K562 (cell line): ENCODE measurements at regions not wholly inside any gene's neighbourhood (a gene's known extent, or its start where the extent isn't known, plus 50 kb on each side); places are given as distances from the start of the nearest gene placed in this dataset.

Experiments used
- ATAC-seq: fragments of 200-7000 bp; cut with Tn5 transposase; 3 replicates; pipeline ENCODE4 v1.9.1; 2020; ENCODE audit warnings: moderate library complexity
- BruUV-seq: library from RNA; stranded (reverse); fragments of 400-500 nt; replicated peaks from 2 replicates; lab custom pipeline; 2021; lab: Mats Ljungman, UMichigan
- CTCF ChIA-PET: fragments of 300-600 bp; formaldehyde crosslinking; extraction: SDS; loops from one replicate; lab custom pipeline; 2021; ENCODE audit warnings: low intra/inter-chr PET ratio; lab: Yijun Ruan, JAX
- POLR2A ChIA-PET: fragments of 300-600, 350-650 bp; sonication (Branson Sonifier 250); formaldehyde crosslinking; extraction: SDS; loops from one replicate; lab custom pipeline; 2021; ENCODE audit warnings: antibody characterized with exemption, inconsistent platforms; lab: Yijun Ruan, JAX
- DNase-seq, 4 experiments: peaks; one replicate each; pipeline versions ENCODE4 v3.0.0 to v3.0.0-alpha.2; 2011 to 2018; ENCODE audit warnings: low spot score in 3 of 4, mixed read lengths in 3 of 4; ENCODE audit errors: extremely low read depth in 1 of 4
- FAIRE-seq: peaks from 2 replicates; lab custom pipeline; 2011; peaks lifted over from hg19 to GRCh38; lab: Jason Lieb, UNC
- H2AFZ ChIP-seq: 2 replicates; pipeline ENCODE4 v1.6.0; 2011; ENCODE audit warnings: low read depth, low read length, control low read depth, inconsistent platforms
- H3K27ac ChIP-seq: fragments of 200-600 bp; 3 replicates; pipeline ENCODE4 v1.8.0; 2011; ENCODE audit warnings: low read depth, mild to moderate bottlenecking, control low read depth, inconsistent platforms, low read length, moderate library complexity, mixed read lengths; ENCODE audit errors: extremely low read depth
- H3K27me3 ChIP-seq, 2 experiments: fragments of 300-600 bp in 1 of 2; 2 replicates in 1 of 2; 3 replicates in 1 of 2; pipeline versions ENCODE4 v1.6.0 to v1.8.0; 2011; ENCODE audit warnings: inconsistent platforms in 2 of 2, low read length in 2 of 2, mild to moderate bottlenecking in 1 of 2, mixed read lengths in 1 of 2, moderate library complexity in 1 of 2; ENCODE audit not compliant: control insufficient read depth in 2 of 2, insufficient read depth in 2 of 2
- H3K36me3 ChIP-seq: fragments of 300-600 bp; 3 replicates; pipeline ENCODE4 v1.8.0; 2011; ENCODE audit warnings: mild to moderate bottlenecking, low read length, inconsistent platforms; ENCODE audit not compliant: control insufficient read depth, insufficient read depth
- H3K4me1 ChIP-seq, 2 experiments: fragments of 200-600 bp in 1 of 2; replicated peaks in 1 of 2; 2 replicates in 1 of 2; 3 replicates in 1 of 2; pipeline versions ENCODE4 v1.5.1 to v1.8.0; 2011; ENCODE audit warnings: inconsistent platforms in 2 of 2, low read length in 2 of 2, mild to moderate bottlenecking in 1 of 2, mixed read lengths in 1 of 2, moderate library complexity in 1 of 2; ENCODE audit not compliant: control insufficient read depth in 2 of 2, insufficient read depth in 2 of 2
- H3K4me2 ChIP-seq: 2 replicates; pipeline ENCODE4 v1.6.1; 2011; ENCODE audit warnings: low read length, control low read depth, inconsistent platforms, mixed read lengths; ENCODE audit not compliant: insufficient read depth
- H3K4me3 ChIP-seq: fragments of 200-600 bp; sonication (generic), shearing (Covaris generic); 2 replicates; pipeline ENCODE4 v1.5.1; 2016; ENCODE audit warnings: control low read depth, inconsistent platforms
- H3K79me2 ChIP-seq: fragments of 200-600 bp; 3 replicates; pipeline ENCODE4 v1.8.0; 2011; ENCODE audit warnings: low read length, inconsistent platforms; ENCODE audit not compliant: control insufficient read depth, insufficient read depth
- H3K9ac ChIP-seq, 2 experiments: 2 replicates each; pipeline versions ENCODE4 v1.6.0 to v1.6.1; 2011; ENCODE audit warnings: low read depth in 2 of 2, low read length in 2 of 2, control low read depth in 1 of 2, inconsistent platforms in 1 of 2, mild to moderate bottlenecking in 1 of 2, mixed read lengths in 1 of 2; ENCODE audit not compliant: insufficient read depth in 1 of 2
- H3K9me1 ChIP-seq: one replicate; pipeline ENCODE4 v1.6.0; 2011; ENCODE audit warnings: inconsistent platforms, mild to moderate bottlenecking, low read length, moderate library complexity; ENCODE audit not compliant: control insufficient read depth, insufficient read depth
- H3K9me3 ChIP-seq: replicated peaks from 2 replicates; pipeline ENCODE4 v1.5.1; 2011; ENCODE audit warnings: low read depth, low read length, inconsistent platforms; ENCODE audit not compliant: control insufficient read depth, insufficient read depth
- H4K20me1 ChIP-seq: replicated peaks from 2 replicates; pipeline ENCODE4 v1.6.1; 2011; ENCODE audit warnings: low read length, inconsistent platforms, mixed read lengths; ENCODE audit not compliant: control insufficient read depth, insufficient read depth
- CGGBP1 ChIP-seq: fragments of 250-450 bp; sonication (Bioruptor Pico); IDR thresholded peaks from 2 replicates; pipeline ENCODE4 v1.9.0; 2021; ENCODE audit warnings: mild to moderate bottlenecking
- E2F5 ChIP-seq: sonication (generic); formaldehyde crosslinking; IDR thresholded peaks from 2 replicates; pipeline ENCODE4 v1.8.0; 2022; ENCODE audit warnings: mild to moderate bottlenecking, missing genetic modification reagents
- ESRRB ChIP-seq: fragments of 250-450 bp; sonication (Bioruptor Pico); IDR thresholded peaks from 2 replicates; pipeline ENCODE4 v1.5.0; 2020; ENCODE audit warnings: mild to moderate bottlenecking, moderate library complexity, borderline replicate concordance
- NRF1 ChIP-seq, 2 experiments: fragments of 450-650 bp; IDR thresholded peaks in 1 of 2; conservative IDR thresholded peaks in 1 of 2; 2 replicates each; pipeline ENCODE4 v1.6.1; 2014; ENCODE audit warnings: mild to moderate bottlenecking in 2 of 2
- SPI1 ChIP-seq: IDR thresholded peaks from 2 replicates; pipeline ENCODE4 v1.6.1; 2011; ENCODE audit warnings: low read depth, low read length, control low read depth, borderline replicate concordance
- SRSF1 ChIP-seq: fragments of 200-400 bp; formaldehyde crosslinking; IDR thresholded peaks from 2 replicates; pipeline ENCODE4 v1.6.1; 2017; ENCODE audit warnings: mild to moderate bottlenecking, low read depth, low read length, moderate library complexity
- SRSF9 ChIP-seq: fragments of 200-400 bp; formaldehyde crosslinking; IDR thresholded peaks from 2 replicates; pipeline ENCODE4 v1.6.1; 2017; ENCODE audit warnings: low read depth, low read length, borderline replicate concordance
- ZKSCAN1 ChIP-seq: fragments of 150-350 bp; IDR thresholded peaks from 2 replicates; pipeline ENCODE4 v1.6.1; 2016; ENCODE audit warnings: low read depth, low read length
- WGBS: fragments of 100-300 bp; shearing (Covaris generic); methylation state at CpG from one replicate; pipeline ENCODE4 v1.1.6; 2016; ENCODE audit warnings: low coverage, mixed read lengths; ENCODE audit not compliant: insufficient coverage; ENCODE audit errors: missing lambda C conversion rate; 5-methylcytosine and 5-hydroxymethylcytosine counted together
- in situ Hi-C: fragments of 300-500 bp; cut with MboI; formaldehyde crosslinking; loops from 4 replicates; pipeline ENCODE4 v1.15.0; 2018; ENCODE audit warnings: inconsistent platforms, mixed read lengths
- intact Hi-C: fragments of 100-400 bp; cut with micrococcal nuclease; formaldehyde crosslinking; loops from 2 replicates; pipeline ENCODE4 v1.14.2; 2022

DNA sequence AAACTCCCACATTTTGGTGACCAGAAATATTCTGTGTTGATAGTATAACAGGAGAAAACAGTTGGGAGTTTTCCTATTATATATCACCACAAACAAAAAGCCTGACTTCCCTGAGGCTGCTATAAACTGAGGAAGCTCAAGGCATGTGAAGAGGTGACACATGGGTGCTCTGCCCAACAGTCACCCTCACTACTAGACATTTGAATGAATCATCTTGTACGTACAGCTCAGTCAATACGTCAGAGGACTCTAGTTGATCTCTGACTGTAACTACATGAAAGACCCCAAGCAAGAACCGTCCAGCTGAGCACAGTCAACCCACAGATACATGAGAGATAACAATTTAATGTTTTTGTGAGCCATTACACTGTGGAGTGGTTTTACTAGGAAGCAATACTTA is 338.3 kb upstream of the ATP11B start:
- Histone ChIP-seq H2AFZ (0 out of 2 replicates have a peak overlapping the region, but pooled peaks have one; percentile 36), H4K20me1 (no peaks in the 10 kb centered on the region), H3K9me1 (no peaks in the 10 kb centered on the region), H3K27ac (no peak overlapping the region), H3K4me3 (no peak overlapping the region), H3K4me2 (no peak overlapping the region), H3K27me3 (no peaks in the 10 kb centered on the region), H3K4me1 (peaks cover 0 to 4% of the 10 kb centered on the region in 2 experiments; a peak in 2 of 5 replicates), H3K9me3 (no peaks in the 10 kb centered on the region), H3K79me2 (no peaks in the 10 kb centered on the region), H3K9ac (no peak overlapping the region), H3K36me3 (no peaks in the 10 kb centered on the region)
- DNase-seq (no peak), ATAC-seq (no peak), FAIRE-seq (no peak)
- intact Hi-C loops = no loop called here
- BruUV-seq = no TSS peak
- 7% methylated on average over 3 of the region's 3 CpGs for WGBS
- TF ChIP-seq CGGBP1 (CRISPR knock-in tag) (no peak), ZKSCAN1 (no peak), SPI1 (no peak), ESRRB (CRISPR knock-in tag) (no peak), E2F5 (CRISPR knock-in tag) (no peak), NRF1 (conservative IDR thresholded peaks at IDR 0.05 in 1 of 2, IDR thresholded peaks at IDR 0.05 in 1 of 2) (no peak), SRSF1 (no peak), SRSF9 (no peak)
- ChIA-PET POLR2A (no interaction called here), CTCF (no interaction called here)
- in situ Hi-C loops = no loop called here
